Right atrium auricular region (tissue), 2 donors: ENCODE measurements at regions not wholly inside any gene's neighbourhood (a gene's known extent, or its start where the extent isn't known, plus 50 kb on each side); places are given as distances from the start of the nearest gene placed in this dataset.

Experiments used
- DNase-seq: peaks from one replicate; pipeline ENCODE4 v3.0.0-alpha.2; 2019; ENCODE audit warnings: low spot score
- H3K27ac ChIP-seq, 2 donors: fragments of 200-600 bp; sonication (generic); 1 replicate in 1 of 2; 2 replicates in 1 of 2; pipeline ENCODE4 v1.5.1; 2016 to 2019
- H3K27me3 ChIP-seq, 2 donors: fragments of 200-600 bp; sonication (generic); one replicate each; pipeline versions ENCODE4 v1.5.1 to v1.6.0; 2017 to 2019
- H3K36me3 ChIP-seq: fragments of 200-600 bp; sonication (generic); one replicate; pipeline ENCODE4 v1.5.1; 2016
- H3K4me1 ChIP-seq, 2 donors: fragments of 200-600 bp; sonication (generic); one replicate each; pipeline versions ENCODE4 v1.5.1 to v1.6.0; 2017 to 2019
- H3K4me3 ChIP-seq, 2 donors: fragments of 200-600 bp; sonication (generic); 1 replicate in 1 of 2; 2 replicates in 1 of 2; pipeline ENCODE4 v1.5.1; 2017 to 2019; ENCODE audit warnings: mild to moderate bottlenecking in 1 of 2, moderate library complexity in 1 of 2
- H3K9me3 ChIP-seq, 2 donors: fragments of 200-600 bp; sonication (generic); one replicate each; pipeline ENCODE4 v1.5.1; 2019
- CTCF ChIP-seq, 2 donors: fragments of 200-600 bp; sonication (generic); IDR thresholded peaks; one replicate each; pipeline ENCODE4 v1.5.1; 2019; ENCODE audit warnings: antibody characterized with exemption in 2 of 2

GRCh38 chr9:2494562-2494961 lies 127.0 kb upstream of the VLDLR start:
- Histone ChIP-seq H3K4me1 (peaks cover 0 to 43% of the 10 kb centered on the region in 2 donors), H3K4me3 (no peak overlapping the region), H3K27ac (peak overlapping the region; percentile 42 to 58), H3K36me3 (no peaks in the 10 kb centered on the region), H3K27me3 (no peaks in the 10 kb centered on the region), H3K9me3 (no peaks in the 10 kb centered on the region)
- no peak for TF ChIP-seq CTCF (IDR thresholded peaks at IDR 0.05)
- DNase-seq = no peak

- H3K27ac ChIP-seq = peak overlapping the region; percentile 58 to 62
- no peak for TF ChIP-seq CTCF (IDR thresholded peaks at IDR 0.05)
- no peaks in the 10 kb centered on the region for H3K36me3 ChIP-seq
- no peaks in the 10 kb centered on the region for H3K9me3 ChIP-seq
- H3K4me3 ChIP-seq = no peak overlapping the region
- no peak for DNase-seq
- H3K27me3 ChIP-seq = no peaks in the 10 kb centered on the region
- H3K4me1 ChIP-seq = peaks cover 0 to 43% of the 10 kb centered on the region in 2 donors
Measured at GRCh38 chr9:2495221-2496005, 126.2 kb upstream of the VLDLR start.

GRCh38 chr9:2496169-2496568 lies 125.4 kb upstream of the VLDLR start:
- Histone ChIP-seq H3K4me1 (peaks cover 0 to 43% of the 10 kb centered on the region in 2 donors), H3K27me3 (no peaks in the 10 kb centered on the region), H3K27ac (peak overlapping the region; percentile 58 to 62), H3K36me3 (no peaks in the 10 kb centered on the region), H3K9me3 (no peaks in the 10 kb centered on the region), H3K4me3 (no peak overlapping the region)
- no peak for TF ChIP-seq CTCF (IDR thresholded peaks at IDR 0.05)
- no peak for DNase-seq

- Histone ChIP-seq H3K4me3 (no peak overlapping the region), H3K36me3 (no peaks in the 10 kb centered on the region), H3K27me3 (no peaks in the 10 kb centered on the region), H3K9me3 (no peaks in the 10 kb centered on the region), H3K4me1 (peaks cover 0 to 43% of the 10 kb centered on the region in 2 donors), H3K27ac (peak overlapping the region; percentile 58 to 62)
- no peak for DNase-seq
- no peak for TF ChIP-seq CTCF (IDR thresholded peaks at IDR 0.05)
Measured at GRCh38 chr9:2496934-2497333, 124.7 kb upstream of the VLDLR start.

- DNase-seq = no peak
- Histone ChIP-seq H3K4me1 (peaks cover 0 to 37% of the 10 kb centered on the region in 2 donors), H3K27me3 (no peaks in the 10 kb centered on the region), H3K4me3 (no peak overlapping the region), H3K36me3 (no peaks in the 10 kb centered on the region), H3K27ac (peak overlapping the region; percentile 58 to 62), H3K9me3 (no peaks in the 10 kb centered on the region)
- no peak for TF ChIP-seq CTCF (IDR thresholded peaks at IDR 0.05)
Measured at GRCh38 chr9:2497666-2498400, 123.8 kb upstream of the VLDLR start.
